A673 (cell line): ENCODE measurements at regions not wholly inside any gene's neighbourhood (a gene's known extent, or its start where the extent isn't known, plus 50 kb on each side); places are given as distances from the start of the nearest gene placed in this dataset.

ENCODE experiments used
- BruUV-seq: library from RNA; stranded (reverse); fragments of 400-500 nt; replicated peaks from 2 replicates; lab custom pipeline; 2021; lab: Mats Ljungman, UMichigan
- CTCF ChIA-PET: fragments of 300-600 bp; sonication (Branson Sonifier 250); formaldehyde crosslinking; loops from one replicate; lab custom pipeline; 2022; ENCODE audit warnings: antibody characterized with exemption; lab: Charles Lee
- POLR2A ChIA-PET: fragments of 300-600 bp; sonication (Branson Sonifier 250); formaldehyde crosslinking; loops from one replicate; lab custom pipeline; 2022; ENCODE audit warnings: antibody characterized with exemption; ENCODE audit not compliant: low non-redundant PET; lab: Charles Lee
- DNase-seq: peaks from one replicate; pipeline ENCODE4 v3.0.0-alpha.2; 2015; ENCODE audit warnings: low spot score
- H3K27ac ChIP-seq: fragments of 200-600 bp; sonication (generic); 2 replicates; pipeline ENCODE4 v1.5.1; 2016; ENCODE audit warnings: mixed run types, low read depth, mild to moderate bottlenecking, mixed read lengths, antibody characterized with exemption, low read length; ENCODE audit not compliant: poor library complexity, severe bottlenecking
- H3K27me3 ChIP-seq: fragments of 200-600 bp; sonication (generic); replicated peaks from 2 replicates; pipeline ENCODE4 v1.6.1; 2017; ENCODE audit warnings: mixed run types, low read depth, mild to moderate bottlenecking, mixed read lengths, antibody characterized with exemption, low read length; ENCODE audit not compliant: insufficient read depth, poor library complexity
- H3K36me3 ChIP-seq: fragments of 200-600 bp; sonication (generic); 2 replicates; pipeline ENCODE4 v1.6.1; 2016; ENCODE audit warnings: mixed run types, mild to moderate bottlenecking, mixed read lengths, antibody characterized with exemption, low read length; ENCODE audit not compliant: insufficient read depth, poor library complexity, severe bottlenecking
- H3K4me1 ChIP-seq: fragments of 200-600 bp; sonication (generic); 2 replicates; pipeline ENCODE4 v1.6.1; 2017; ENCODE audit warnings: mixed run types, mild to moderate bottlenecking, mixed read lengths, antibody characterized with exemption, low read length; ENCODE audit not compliant: insufficient read depth, poor library complexity, severe bottlenecking
- H3K4me3 ChIP-seq: fragments of 200-600 bp; sonication (generic); 2 replicates; pipeline ENCODE4 v1.5.1; 2016; ENCODE audit warnings: low read depth, mixed run types, mild to moderate bottlenecking, mixed read lengths, low read length; ENCODE audit not compliant: poor library complexity, severe bottlenecking
- H3K9me3 ChIP-seq: fragments of 200-600 bp; sonication (generic); 2 replicates; pipeline ENCODE4 v1.6.1; 2016; ENCODE audit warnings: mixed run types, low read depth, mild to moderate bottlenecking, mixed read lengths, antibody characterized with exemption, low read length; ENCODE audit not compliant: poor library complexity, severe bottlenecking
- EZH2 ChIP-seq: fragments of 200-600 bp; sonication (generic); IDR thresholded peaks from 2 replicates; pipeline ENCODE4 v1.6.1; 2017; ENCODE audit warnings: borderline replicate concordance, low read depth, mild to moderate bottlenecking, mixed read lengths, antibody characterized with exemption, low read length; ENCODE audit not compliant: poor library complexity, severe bottlenecking
- intact Hi-C: fragments of 100-400 bp; cut with micrococcal nuclease; formaldehyde crosslinking; loops from one replicate; pipeline ENCODE4 v1.10.0; 2022; ENCODE audit not compliant: unreplicated experiment
- TF ChIP-seq, protein P1 (sequence below): fragments of 300-800, 200-600 bp; sonication (generic); conservative IDR thresholded peaks from 2 replicates; pipeline ENCODE4 v1.5.1; 2017; ENCODE audit warnings: low read depth, mild to moderate bottlenecking, antibody characterized with exemption, low read length, moderate library complexity, mixed read lengths

DNA sequence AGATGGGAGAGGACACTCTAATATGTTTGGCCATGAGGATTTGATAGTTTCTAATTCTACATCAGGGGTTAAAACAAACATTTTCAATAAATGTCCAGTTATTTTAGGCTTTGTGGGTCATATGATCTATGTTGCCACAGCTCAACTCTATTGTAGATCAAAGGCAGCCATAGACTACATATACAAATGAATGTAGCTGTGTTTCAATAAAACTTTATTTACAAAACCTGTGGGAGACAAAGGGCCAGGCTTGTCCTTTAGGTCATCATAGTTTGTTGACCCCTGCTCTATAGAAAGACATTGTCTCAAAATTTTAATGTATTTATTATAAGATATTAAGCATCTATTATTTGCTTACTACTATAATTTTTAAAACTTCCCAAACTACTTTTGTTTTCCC is 325.4 kb upstream of the MEF2C start:
- TF ChIP-seq EZH2 = no peak
- TF ChIP-seq, protein P1, sequence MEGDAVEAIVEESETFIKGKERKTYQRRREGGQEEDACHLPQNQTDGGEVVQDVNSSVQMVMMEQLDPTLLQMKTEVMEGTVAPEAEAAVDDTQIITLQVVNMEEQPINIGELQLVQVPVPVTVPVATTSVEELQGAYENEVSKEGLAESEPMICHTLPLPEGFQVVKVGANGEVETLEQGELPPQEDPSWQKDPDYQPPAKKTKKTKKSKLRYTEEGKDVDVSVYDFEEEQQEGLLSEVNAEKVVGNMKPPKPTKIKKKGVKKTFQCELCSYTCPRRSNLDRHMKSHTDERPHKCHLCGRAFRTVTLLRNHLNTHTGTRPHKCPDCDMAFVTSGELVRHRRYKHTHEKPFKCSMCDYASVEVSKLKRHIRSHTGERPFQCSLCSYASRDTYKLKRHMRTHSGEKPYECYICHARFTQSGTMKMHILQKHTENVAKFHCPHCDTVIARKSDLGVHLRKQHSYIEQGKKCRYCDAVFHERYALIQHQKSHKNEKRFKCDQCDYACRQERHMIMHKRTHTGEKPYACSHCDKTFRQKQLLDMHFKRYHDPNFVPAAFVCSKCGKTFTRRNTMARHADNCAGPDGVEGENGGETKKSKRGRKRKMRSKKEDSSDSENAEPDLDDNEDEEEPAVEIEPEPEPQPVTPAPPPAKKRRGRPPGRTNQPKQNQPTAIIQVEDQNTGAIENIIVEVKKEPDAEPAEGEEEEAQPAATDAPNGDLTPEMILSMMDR = no peak
- POLR2A ChIA-PET = no interaction called here
- Histone ChIP-seq H3K27ac (no peak overlapping the region), H3K4me1 (no peaks in the 10 kb centered on the region), H3K4me3 (no peak overlapping the region), H3K9me3 (no peaks in the 10 kb centered on the region), H3K27me3 (no peaks in the 10 kb centered on the region), H3K36me3 (no peaks in the 10 kb centered on the region)
- CTCF ChIA-PET = no interaction called here
- intact Hi-C loops = no loop called here
- no peak for DNase-seq
- BruUV-seq = no TSS peak

DNA sequence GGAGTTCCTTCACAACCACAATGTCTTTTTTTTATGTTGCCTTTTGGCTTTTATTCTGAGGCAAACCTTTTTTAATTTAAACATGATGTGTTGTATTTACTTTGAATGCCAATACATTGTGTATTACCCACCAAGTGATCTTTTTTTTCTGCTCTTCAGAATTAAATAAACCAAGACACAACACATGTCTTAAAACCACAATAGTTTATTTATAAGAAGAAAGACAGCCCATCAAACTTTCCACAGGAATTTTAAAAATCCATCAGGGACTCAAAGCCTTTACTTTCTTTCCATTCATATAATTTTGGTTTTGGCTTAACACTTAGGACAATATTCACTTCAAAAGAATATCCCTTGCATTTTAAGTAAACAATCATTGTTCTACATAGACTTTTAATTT is 321.8 kb upstream of the MEF2C start:
- DNase-seq = no peak
- no peaks in the 10 kb centered on the region for H3K36me3 ChIP-seq
- no peaks in the 10 kb centered on the region for H3K4me1 ChIP-seq
- no peak overlapping the region for H3K4me3 ChIP-seq
- intact Hi-C loops = no loop called here
- CTCF ChIA-PET = no interaction called here
- H3K27ac ChIP-seq = no peak overlapping the region
- no peaks in the 10 kb centered on the region for H3K27me3 ChIP-seq
- TF ChIP-seq EZH2 = no peak
- TF ChIP-seq, protein P1 = no peak
- POLR2A ChIA-PET = no interaction called here
- peaks cover 7% of the 10 kb centered on the region for H3K9me3 ChIP-seq
- no TSS peak for BruUV-seq

DNA sequence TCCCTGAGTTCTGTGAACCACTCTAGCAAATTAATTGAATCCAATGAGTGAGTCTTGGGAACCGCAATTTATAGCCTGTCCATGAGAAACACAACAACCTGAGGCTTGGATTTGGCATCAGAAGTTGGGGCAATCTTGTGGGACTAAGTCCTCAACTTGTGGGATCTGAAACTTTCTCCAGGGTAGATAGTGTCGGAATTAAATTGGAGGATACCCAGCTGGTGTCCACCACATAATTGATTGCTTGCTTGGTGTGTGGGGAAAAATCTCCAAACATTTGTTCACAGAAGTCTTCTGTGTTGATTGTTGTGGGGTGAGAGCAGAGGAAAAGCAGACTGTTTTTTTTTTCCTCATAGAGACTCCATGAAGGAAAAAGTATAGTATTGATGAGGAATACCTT is 320.6 kb upstream of the MEF2C start:
- H3K27ac ChIP-seq = no peak overlapping the region
- H3K4me3 ChIP-seq = no peak overlapping the region
- H3K27me3 ChIP-seq = no peaks in the 10 kb centered on the region
- TF ChIP-seq, protein P1 = no peak
- TF ChIP-seq EZH2 = no peak
- CTCF ChIA-PET = no interaction called here
- peaks cover 16% of the 10 kb centered on the region for H3K9me3 ChIP-seq
- H3K36me3 ChIP-seq = no peaks in the 10 kb centered on the region
- no TSS peak for BruUV-seq
- DNase-seq = no peak
- intact Hi-C loops = no loop called here
- POLR2A ChIA-PET = no interaction called here
- H3K4me1 ChIP-seq = no peaks in the 10 kb centered on the region
